HG03439 (cell line): ENCODE measurements at regions not wholly inside any gene's neighbourhood (a gene's known extent, or its start where the extent isn't known, plus 50 kb on each side); places are given as distances from the start of the nearest gene placed in this dataset.
"Not testable (repeated sequence)": the region's sequence is repeated elsewhere in the genome, so short reads cannot be mapped to it uniquely, and the experiment has no call there.

ENCODE experiments used
- ATAC-seq: cut with Tn5 transposase; IDR thresholded peaks from one replicate; pipeline ENCODE4 v1.9.1; 2021; ENCODE audit warnings: mild to moderate bottlenecking, moderate library complexity; ENCODE audit not compliant: unreplicated experiment

- ATAC-seq: no peak
Measured at GRCh38 chr2:201568217-201568820, 75.0 kb downstream of the TMEM237 start.

- ATAC-seq: no peak
Measured at GRCh38 chr2:201559067-201559710, 84.1 kb downstream of the TMEM237 start.

- ATAC-seq: no peak
Measured at GRCh38 chr2:201558665-201559064, 84.6 kb downstream of the TMEM237 start.

- no peak for ATAC-seq
Measured at GRCh38 chr2:201558232-201558631, 85.1 kb downstream of the TMEM237 start.

- no peak for ATAC-seq
Measured at GRCh38 chr2:201551901-201552300, 91.4 kb downstream of the TMEM237 start.

- ATAC-seq: no peak
Measured at GRCh38 chr2:201546576-201546975, 95.0 kb downstream of the STRADB start.

- no peak for ATAC-seq
Measured at GRCh38 chr2:201542291-201542690, 90.8 kb downstream of the STRADB start.

- ATAC-seq: not testable (repeated sequence)
Measured at GRCh38 chr2:201539271-201539670, 87.7 kb downstream of the STRADB start.

GRCh38 chr2:201538025-201538424, 86.5 kb downstream of the STRADB start:
- ATAC-seq: no peak

GRCh38 chr2:201536754-201537153, 85.2 kb downstream of the STRADB start:
- ATAC-seq: no peak

GRCh38 chr2:201536046-201536445, 84.5 kb downstream of the STRADB start:
- no peak for ATAC-seq

- ATAC-seq: peak; percentile 95
Measured at GRCh38 chr2:201532686-201533304, 81.3 kb downstream of the STRADB start.
